IMR-90 (cell line): ENCODE measurements at regions not wholly inside any gene's neighbourhood (a gene's known extent, or its start where the extent isn't known, plus 50 kb on each side); places are given as distances from the start of the nearest gene placed in this dataset.

ENCODE experiments used
- ATAC-seq: fragments of 200-7000 bp; cut with Tn5 transposase; 2 replicates; pipeline ENCODE4 v1.9.1; 2020; ENCODE audit warnings: low read depth, mild to moderate bottlenecking, moderate library complexity
- BruUV-seq: library from RNA; stranded (reverse); fragments of 400-500 nt; replicated peaks from 2 replicates; lab custom pipeline; 2021; lab: Mats Ljungman, UMichigan
- CTCF ChIA-PET: fragments of 300-600 bp; formaldehyde crosslinking; extraction: SDS; loops from one replicate; lab custom pipeline; 2021; ENCODE audit warnings: antibody characterized with exemption; lab: Yijun Ruan, JAX
- POLR2A ChIA-PET: fragments of 300-600 bp; sonication (Branson Sonifier 250); formaldehyde crosslinking; loops from one replicate; lab custom pipeline; 2022; ENCODE audit warnings: antibody characterized with exemption; ENCODE audit not compliant: unreplicated experiment; lab: Charles Lee
- DNase-seq: peaks from one replicate; pipeline ENCODE4 v3.0.0; 2013
- H2AFZ ChIP-seq: replicated peaks from 2 replicates; pipeline ENCODE3; 2013; ENCODE audit warnings: low read length, mild to moderate bottlenecking; ENCODE audit not compliant: poor library complexity
- H2AK5ac ChIP-seq: 2 replicates; pipeline ENCODE4 v1.6.1; 2013; ENCODE audit warnings: low read depth, low read length, inconsistent platforms
- H2AK9ac ChIP-seq: replicated peaks from 2 replicates; pipeline ENCODE3; 2013; ENCODE audit warnings: mild to moderate bottlenecking, low read depth, low read length, moderate library complexity; ENCODE audit not compliant: poor library complexity
- H2BK120ac ChIP-seq: 2 replicates; pipeline ENCODE4 v1.6.1; 2013; ENCODE audit warnings: low read depth, low read length, inconsistent platforms
- H2BK15ac ChIP-seq: 3 replicates; pipeline ENCODE4 v1.6.1; 2013; ENCODE audit warnings: low read depth, low read length, inconsistent platforms
- H2BK20ac ChIP-seq: 2 replicates; pipeline ENCODE4 v1.6.1; 2013; ENCODE audit warnings: low read depth, mild to moderate bottlenecking, inconsistent platforms, low read length, moderate library complexity
- H2BK5ac ChIP-seq: 2 replicates; pipeline ENCODE4 v1.6.1; 2013; ENCODE audit warnings: mild to moderate bottlenecking, low read depth, low read length, inconsistent platforms; ENCODE audit not compliant: poor library complexity, severe bottlenecking
- H3K14ac ChIP-seq: replicated peaks from 2 replicates; pipeline ENCODE4 v1.6.1; 2013; ENCODE audit warnings: low read depth, low read length, inconsistent platforms
- H3K18ac ChIP-seq: 2 replicates; pipeline ENCODE4 v1.6.1; 2013; ENCODE audit warnings: low read depth, low read length, control low read depth
- H3K23ac ChIP-seq: 2 replicates; pipeline ENCODE4 v1.6.1; 2013; ENCODE audit warnings: low read depth, low read length, inconsistent platforms
- H3K27ac ChIP-seq: 2 replicates; pipeline ENCODE4 v1.5.1; 2013; ENCODE audit warnings: mild to moderate bottlenecking, control low read depth, low read length; ENCODE audit not compliant: insufficient read depth
- H3K27me3 ChIP-seq: 2 replicates; pipeline ENCODE4 v1.6.1; 2013; ENCODE audit warnings: low read length; ENCODE audit not compliant: control insufficient read depth, insufficient read depth
- H3K36me3 ChIP-seq: 2 replicates; pipeline ENCODE4 v1.6.1; 2013; ENCODE audit warnings: low read length, mixed read lengths; ENCODE audit not compliant: control insufficient read depth, insufficient read depth
- H3K4ac ChIP-seq: 2 replicates; pipeline ENCODE4 v1.6.1; 2013; ENCODE audit warnings: low read depth, low read length, inconsistent platforms
- H3K4me1 ChIP-seq: 2 replicates; pipeline ENCODE4 v1.6.1; 2013; ENCODE audit warnings: low read length, mixed read lengths; ENCODE audit not compliant: control insufficient read depth, insufficient read depth
- H3K4me2 ChIP-seq: 2 replicates; pipeline ENCODE4 v1.6.1; 2013; ENCODE audit warnings: low read depth, mild to moderate bottlenecking, control low read depth, low read length, moderate library complexity
- H3K4me3 ChIP-seq: 2 replicates; pipeline ENCODE4 v1.5.1; 2013; ENCODE audit warnings: low read depth, mild to moderate bottlenecking, control low read depth, low read length, moderate library complexity; ENCODE audit not compliant: insufficient read depth
- H3K56ac ChIP-seq: 2 replicates; pipeline ENCODE4 v1.6.1; 2013; ENCODE audit warnings: low read length, inconsistent platforms; ENCODE audit not compliant: insufficient read depth; ENCODE audit errors: extremely low read depth
- H3K79me1 ChIP-seq, 2 experiments: 2 replicates each; pipeline ENCODE4 v1.6.1; 2013; ENCODE audit warnings: low read length in 2 of 2, inconsistent platforms in 1 of 2, low read depth in 1 of 2
- H3K9ac ChIP-seq: 2 replicates; pipeline ENCODE4 v1.6.1; 2013; ENCODE audit warnings: low read depth, low read length, control low read depth
- H3K9me1 ChIP-seq: 2 replicates; pipeline ENCODE4 v1.6.1; 2013; ENCODE audit warnings: low read length, inconsistent platforms; ENCODE audit not compliant: insufficient read depth
- H3K9me3 ChIP-seq: 2 replicates; pipeline ENCODE4 v1.6.1; 2013; ENCODE audit warnings: low read length; ENCODE audit not compliant: control insufficient read depth, insufficient read depth
- H4K20me1 ChIP-seq: 2 replicates; pipeline ENCODE4 v1.6.1; 2013; ENCODE audit warnings: low read length, inconsistent platforms; ENCODE audit not compliant: insufficient read depth
- H4K5ac ChIP-seq: 2 replicates; pipeline ENCODE4 v1.6.1; 2013; ENCODE audit warnings: mild to moderate bottlenecking, low read depth, low read length, control low read depth
- H4K8ac ChIP-seq, 2 experiments: 2 replicates each; pipeline ENCODE4 v1.6.1; 2013; ENCODE audit warnings: low read depth in 2 of 2, low read length in 2 of 2, control low read depth in 1 of 2, inconsistent platforms in 1 of 2
- H4K91ac ChIP-seq: 2 replicates; pipeline ENCODE4 v1.6.1; 2013; ENCODE audit warnings: low read depth, low read length, inconsistent platforms; ENCODE audit not compliant: insufficient read depth
- NFE2L2 ChIP-seq: fragments of 150-350 bp; IDR thresholded peaks from 2 replicates; pipeline ENCODE4 v1.6.1; 2016; ENCODE audit warnings: low read depth, mild to moderate bottlenecking, low read length
- POLR2A ChIP-seq: IDR thresholded peaks from 2 replicates; pipeline ENCODE4 v1.6.1; 2012; ENCODE audit warnings: mild to moderate bottlenecking, low read depth, low read length
- USF2 ChIP-seq: fragments of 150-350 bp; IDR thresholded peaks from 2 replicates; pipeline ENCODE4 v1.6.1; 2017; ENCODE audit warnings: mild to moderate bottlenecking, antibody characterized with exemption, low read length, low read depth
- WGBS, 2 experiments: methylation state at CpG; one replicate each; pipeline versions ENCODE4 v1.1.5 to v1.1.7; 2013; ENCODE audit warnings: missing lambda C conversion rate in 2 of 2; ENCODE audit not compliant: insufficient read length in 1 of 2; ENCODE audit errors: extremely low coverage in 2 of 2; 5-methylcytosine and 5-hydroxymethylcytosine counted together
- dilution Hi-C: fragments of 300-500 bp; cut with HindIII; formaldehyde crosslinking; loops from one replicate; pipeline ENCODE4 v1.14.3; 2018; ENCODE audit warnings: low sequenced_read_pairs; ENCODE audit not compliant: unreplicated experiment
- in situ Hi-C: fragments of 300-500 bp; cut with MboI; formaldehyde crosslinking; loops from 3 replicates; pipeline ENCODE4 v1.14.3; 2019; ENCODE audit warnings: low sequenced_read_pairs, inconsistent platforms, mixed read lengths
- intact Hi-C: fragments of 100-400 bp; cut with micrococcal nuclease; formaldehyde crosslinking; loops from 2 replicates; pipeline ENCODE4 v1.10.0; 2022
- TF ChIP-seq, protein P1 (sequence below): conservative IDR thresholded peaks from 2 replicates; pipeline ENCODE4 v1.5.1; 2012; ENCODE audit warnings: mild to moderate bottlenecking, low read depth, low read length, improper control_type of control experiment

GRCh38 chr12:127278351-127278750 is 988.6 kb upstream of the TMEM132C start:
- H2BK120ac ChIP-seq = peak overlapping the region; percentile 59; the same call in 1 of the 2 replicates
- dilution Hi-C loops = no loop called here

More at GRCh38 chr12:127278351-127278750, 988.6 kb upstream of the TMEM132C start:
- POLR2A ChIA-PET = no interaction called here
- Histone ChIP-seq H3K27me3 (no peaks in the 10 kb centered on the region), H2BK20ac (peak overlapping the region; percentile 61; the same call in 1 of the 2 replicates), H2AK9ac (peak overlapping the region; percentile 57), H3K18ac (no peak overlapping the region), H3K4ac (peak overlapping the region; percentile 50), H3K4me1 (peaks cover 3% of the 10 kb centered on the region; the same call in 1 of the 2 replicates), H3K4me3 (no peak overlapping the region), H3K56ac (no peak overlapping the region), H2AFZ (no peak overlapping the region), H4K20me1 (no peaks in the 10 kb centered on the region), H3K4me2 (no peak overlapping the region), H3K79me1 (no peaks in the 10 kb centered on the region), H4K5ac (no peak overlapping the region), H2AK5ac (no peak overlapping the region; the same call in 1 of the 2 replicates), H3K9ac (no peak overlapping the region), H3K9me1 (no peaks in the 10 kb centered on the region), H3K9me3 (no peaks in the 10 kb centered on the region), H4K8ac (peak overlapping the region in 1 of 2 experiments; percentile 25; a peak in 1 of 4 replicates), H4K91ac (no peak overlapping the region), H3K23ac (no peak overlapping the region), H3K27ac (no peak overlapping the region), H3K14ac (0 out of 2 replicates have a peak overlapping the region, but pooled peaks have one; percentile 59), H2BK5ac (no peak overlapping the region), H3K36me3 (no peaks in the 10 kb centered on the region), H2BK15ac (peak overlapping the region; percentile 27; the same call in 1 of the 3 replicates)
- no peak for DNase-seq
- CTCF ChIA-PET = no interaction called here
- TF ChIP-seq NFE2L2 = no peak
- TF ChIP-seq USF2 = no peak
- TF ChIP-seq, protein P1, sequence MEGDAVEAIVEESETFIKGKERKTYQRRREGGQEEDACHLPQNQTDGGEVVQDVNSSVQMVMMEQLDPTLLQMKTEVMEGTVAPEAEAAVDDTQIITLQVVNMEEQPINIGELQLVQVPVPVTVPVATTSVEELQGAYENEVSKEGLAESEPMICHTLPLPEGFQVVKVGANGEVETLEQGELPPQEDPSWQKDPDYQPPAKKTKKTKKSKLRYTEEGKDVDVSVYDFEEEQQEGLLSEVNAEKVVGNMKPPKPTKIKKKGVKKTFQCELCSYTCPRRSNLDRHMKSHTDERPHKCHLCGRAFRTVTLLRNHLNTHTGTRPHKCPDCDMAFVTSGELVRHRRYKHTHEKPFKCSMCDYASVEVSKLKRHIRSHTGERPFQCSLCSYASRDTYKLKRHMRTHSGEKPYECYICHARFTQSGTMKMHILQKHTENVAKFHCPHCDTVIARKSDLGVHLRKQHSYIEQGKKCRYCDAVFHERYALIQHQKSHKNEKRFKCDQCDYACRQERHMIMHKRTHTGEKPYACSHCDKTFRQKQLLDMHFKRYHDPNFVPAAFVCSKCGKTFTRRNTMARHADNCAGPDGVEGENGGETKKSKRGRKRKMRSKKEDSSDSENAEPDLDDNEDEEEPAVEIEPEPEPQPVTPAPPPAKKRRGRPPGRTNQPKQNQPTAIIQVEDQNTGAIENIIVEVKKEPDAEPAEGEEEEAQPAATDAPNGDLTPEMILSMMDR = no peak
- TF ChIP-seq POLR2A = no peak
- BruUV-seq = no TSS peak
- ATAC-seq = no peak
- WGBS, 2 experiments = no CpG with 5 or more reads among the region's 3 CpGs
- intact Hi-C loops = no loop called here
- in situ Hi-C loops = no loop called here
